Thyroid gland (tissue), 4 donors: ENCODE measurements at regions not wholly inside any gene's neighbourhood (a gene's known extent, or its start where the extent isn't known, plus 50 kb on each side); places are given as distances from the start of the nearest gene placed in this dataset.

Experiments used
- CTCF ChIP-seq, 6 experiments: fragments of 200-600 bp in 3 of 6; fragments of 450-650 bp in 3 of 6; sonication (generic) in 3 of 6; IDR thresholded peaks; one replicate each; pipeline ENCODE4 v1.5.1; 2016 to 2019; ENCODE audit warnings: antibody characterized with exemption in 6 of 6, mild to moderate bottlenecking in 2 of 6, inconsistent platforms in 1 of 6, moderate library complexity in 1 of 6
- POLR2A ChIP-seq, 2 donors: fragments of 450-650 bp; IDR thresholded peaks; one replicate each; pipeline ENCODE4 v1.6.1; 2017; ENCODE audit warnings: antibody characterized with exemption in 2 of 2, mild to moderate bottlenecking in 2 of 2, moderate library complexity in 1 of 2

GRCh38 chr9:105131981-105132380, 112.5 kb upstream of the SLC44A1 start:
- TF ChIP-seq CTCF (IDR thresholded peaks at IDR 0.05) = no peak
- TF ChIP-seq POLR2A (IDR thresholded peaks at IDR 0.05) = no peak
